ENCODE measurements at regions not wholly inside any gene's neighbourhood (a gene's known extent, or its start where the extent isn't known, plus 50 kb on each side); places are given as distances from the start of the nearest gene placed in this dataset.
"Not testable (repeated sequence)": the region's sequence is repeated elsewhere in the genome, so short reads cannot be mapped to it uniquely, and the experiment has no call there.

DNA sequence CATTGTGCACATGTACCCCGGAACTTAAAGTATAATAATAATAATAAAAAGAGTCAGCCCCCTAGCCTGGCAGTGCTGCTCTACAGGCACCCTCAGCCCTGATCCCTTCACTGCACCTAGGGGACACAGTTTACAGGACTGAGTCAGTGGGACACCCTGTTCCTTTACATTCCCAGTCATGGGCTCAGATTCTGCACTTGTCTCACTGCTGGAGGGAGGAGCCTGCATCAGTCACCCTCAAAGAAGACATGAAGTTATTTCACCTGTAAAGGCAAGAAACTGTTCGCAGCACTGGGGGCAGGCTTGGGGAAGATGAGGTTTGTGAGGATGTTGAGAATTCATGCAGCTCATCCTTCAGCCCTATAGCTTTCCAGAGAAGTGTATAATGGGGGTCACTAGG lies 50.7 kb upstream of the VPREB1 start:
- DNase-seq: no peak
- no peaks in the 10 kb centered on the region for H3K27me3 ChIP-seq
- WGBS, 2 donors (ENCODE audit: low coverage in 1 of 2): 90% methylated on average over 2 of the region's 2 CpGs; no CpG with 5 or more reads in 1 of the 2 donors
- no peaks in the 10 kb centered on the region for H3K4me1 ChIP-seq
- intact Hi-C loops (cut with DNase I; ENCODE audit: low total_unique reads): no loop called here
- no peak overlapping the region for H3K27ac ChIP-seq
- no peaks in the 10 kb centered on the region for H3K36me3 ChIP-seq
- TF ChIP-seq EP300 (IDR thresholded peaks at IDR 0.05; ENCODE audit: low read depth) (no peak), POLR2AphosphoS5 (IDR thresholded peaks at IDR 0.05) (no peak), POLR2A (IDR thresholded peaks at IDR 0.05) (no peak)
- TF ChIP-seq, protein P1, sequence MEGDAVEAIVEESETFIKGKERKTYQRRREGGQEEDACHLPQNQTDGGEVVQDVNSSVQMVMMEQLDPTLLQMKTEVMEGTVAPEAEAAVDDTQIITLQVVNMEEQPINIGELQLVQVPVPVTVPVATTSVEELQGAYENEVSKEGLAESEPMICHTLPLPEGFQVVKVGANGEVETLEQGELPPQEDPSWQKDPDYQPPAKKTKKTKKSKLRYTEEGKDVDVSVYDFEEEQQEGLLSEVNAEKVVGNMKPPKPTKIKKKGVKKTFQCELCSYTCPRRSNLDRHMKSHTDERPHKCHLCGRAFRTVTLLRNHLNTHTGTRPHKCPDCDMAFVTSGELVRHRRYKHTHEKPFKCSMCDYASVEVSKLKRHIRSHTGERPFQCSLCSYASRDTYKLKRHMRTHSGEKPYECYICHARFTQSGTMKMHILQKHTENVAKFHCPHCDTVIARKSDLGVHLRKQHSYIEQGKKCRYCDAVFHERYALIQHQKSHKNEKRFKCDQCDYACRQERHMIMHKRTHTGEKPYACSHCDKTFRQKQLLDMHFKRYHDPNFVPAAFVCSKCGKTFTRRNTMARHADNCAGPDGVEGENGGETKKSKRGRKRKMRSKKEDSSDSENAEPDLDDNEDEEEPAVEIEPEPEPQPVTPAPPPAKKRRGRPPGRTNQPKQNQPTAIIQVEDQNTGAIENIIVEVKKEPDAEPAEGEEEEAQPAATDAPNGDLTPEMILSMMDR (IDR thresholded peaks at IDR 0.05): no peak
- in situ Hi-C loops (cut with MboI; ENCODE audit: low pct_ligation_motif_present in 1 of 4, low pct_unique_long_range_greater_than_20kb in 1 of 4, low sequenced_read_pairs in 3 of 4): no loop called here
- H3K4me3 ChIP-seq: no peak overlapping the region
- H3K9me3 ChIP-seq: no peaks in the 10 kb centered on the region

DNA sequence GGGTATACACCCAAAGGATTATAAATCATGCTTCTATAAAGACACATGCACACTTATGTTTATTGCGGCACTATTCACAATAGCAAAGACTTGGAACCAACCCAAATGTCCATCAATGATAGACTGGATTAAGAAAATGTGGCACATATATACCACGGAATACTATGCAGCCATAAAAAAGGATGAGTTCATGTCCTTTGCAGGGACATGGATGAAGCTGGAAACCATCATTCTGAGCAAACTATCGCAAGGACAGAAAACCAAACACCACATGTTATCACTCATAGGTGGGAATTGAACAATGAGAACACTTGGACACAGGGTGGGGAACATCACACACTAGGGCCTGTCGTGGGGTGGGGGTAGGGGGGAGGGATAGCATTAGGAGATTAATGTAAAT lies 51.1 kb upstream of the VPREB1 start:
- 60 to 100% methylated on average over 1 to 4 of the region's 4 CpGs for WGBS, 2 donors (ENCODE audit: low coverage in 1 of 2)
- H3K4me3 ChIP-seq; DNase-seq; H3K36me3 ChIP-seq; intact Hi-C loops (cut with DNase I; ENCODE audit: low total_unique reads); H3K27me3 ChIP-seq; in situ Hi-C loops (cut with MboI; ENCODE audit: low pct_ligation_motif_present in 1 of 4, low pct_unique_long_range_greater_than_20kb in 1 of 4, low sequenced_read_pairs in 3 of 4); H3K27ac ChIP-seq; H3K9me3 ChIP-seq; H3K4me1 ChIP-seq: not testable (repeated sequence)

- WGBS, 2 donors (ENCODE audit: low coverage in 1 of 2): 58 to 67% methylated on average over 1 to 4 of the region's 4 CpGs
- H3K9me3 ChIP-seq; H3K27ac ChIP-seq; H3K4me1 ChIP-seq; H3K27me3 ChIP-seq; intact Hi-C loops (cut with DNase I; ENCODE audit: low total_unique reads); H3K36me3 ChIP-seq; H3K4me3 ChIP-seq; in situ Hi-C loops (cut with MboI; ENCODE audit: low pct_ligation_motif_present in 1 of 4, low pct_unique_long_range_greater_than_20kb in 1 of 4, low sequenced_read_pairs in 3 of 4); DNase-seq: not testable (repeated sequence)
These were observed 51.6 kb upstream of the VPREB1 start for GRCh38 chr22:22193006-22193405.

GRCh38 chr22:22189796-22190195 lies 54.8 kb upstream of the VPREB1 start:
- H3K9me3 ChIP-seq; H3K36me3 ChIP-seq; H3K27ac ChIP-seq; in situ Hi-C loops (cut with MboI; ENCODE audit: low pct_ligation_motif_present in 1 of 4, low pct_unique_long_range_greater_than_20kb in 1 of 4, low sequenced_read_pairs in 3 of 4); intact Hi-C loops (cut with DNase I; ENCODE audit: low total_unique reads); DNase-seq; H3K4me3 ChIP-seq; H3K4me1 ChIP-seq: not testable (repeated sequence)
- peaks cover 28% of the 10 kb centered on the region for H3K27me3 ChIP-seq
- WGBS, 2 donors (ENCODE audit: low coverage in 1 of 2): 50 to 57% methylated on average over 4 of the region's 4 CpGs

- intact Hi-C loops (cut with DNase I; ENCODE audit: low total_unique reads); H3K27ac ChIP-seq; in situ Hi-C loops (cut with MboI; ENCODE audit: low pct_ligation_motif_present in 1 of 4, low pct_unique_long_range_greater_than_20kb in 1 of 4, low sequenced_read_pairs in 3 of 4); H3K4me1 ChIP-seq; H3K36me3 ChIP-seq; DNase-seq; H3K4me3 ChIP-seq; H3K9me3 ChIP-seq: not testable (repeated sequence)
- WGBS, 2 donors (ENCODE audit: low coverage in 1 of 2): 89 to 96% methylated on average over 3 to 8 of the region's 11 CpGs
- H3K27me3 ChIP-seq: peaks cover 39% of the 10 kb centered on the region
These were observed 56.7 kb upstream of the VPREB1 start for GRCh38 chr22:22187863-22188262.

DNA sequence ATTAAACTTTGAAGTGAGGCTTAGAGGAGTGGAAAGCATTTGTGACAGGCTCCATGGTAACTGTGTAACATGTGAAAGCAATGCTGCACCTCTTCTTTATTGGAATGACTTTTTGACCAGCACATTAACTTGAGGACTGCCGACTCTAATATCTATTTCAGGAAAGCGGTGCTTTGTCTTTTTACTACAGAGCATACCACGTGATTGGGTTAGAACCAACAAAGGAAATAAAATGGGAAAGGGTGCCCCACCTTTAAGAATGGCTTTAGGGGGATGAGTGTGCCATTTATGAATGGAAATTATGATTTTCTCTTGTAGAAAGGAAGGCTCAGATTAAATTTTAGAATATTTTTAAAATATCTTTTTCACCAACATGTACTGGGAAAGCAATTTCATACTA lies 57.3 kb upstream of the VPREB1 start:
- Histone ChIP-seq H3K9me3 (no peaks in the 10 kb centered on the region), H3K36me3 (no peaks in the 10 kb centered on the region), H3K27ac (no peak overlapping the region), H3K4me3 (no peak overlapping the region), H3K27me3 (peaks cover 39% of the 10 kb centered on the region), H3K4me1 (no peaks in the 10 kb centered on the region)
- in situ Hi-C loops (cut with MboI; ENCODE audit: low pct_ligation_motif_present in 1 of 4, low pct_unique_long_range_greater_than_20kb in 1 of 4, low sequenced_read_pairs in 3 of 4) (no loop called here), intact Hi-C loops (cut with DNase I; ENCODE audit: low total_unique reads) (no loop called here)
- no peak for DNase-seq
- TF ChIP-seq POLR2AphosphoS5 (IDR thresholded peaks at IDR 0.05) (no peak), POLR2A (IDR thresholded peaks at IDR 0.05) (no peak), EP300 (IDR thresholded peaks at IDR 0.05; ENCODE audit: low read depth) (no peak)
- TF ChIP-seq, protein P1 (IDR thresholded peaks at IDR 0.05): no peak
- 48 to 51% methylated on average over 3 of the region's 3 CpGs for WGBS, 2 donors (ENCODE audit: low coverage in 1 of 2)
